HG03025 (cell line): ENCODE measurements at regions not wholly inside any gene's neighbourhood (a gene's known extent, or its start where the extent isn't known, plus 50 kb on each side); places are given as distances from the start of the nearest gene placed in this dataset.
"Not testable (repeated sequence)": the region's sequence is repeated elsewhere in the genome, so short reads cannot be mapped to it uniquely, and the experiment has no call there.

ENCODE experiments used
- ATAC-seq: cut with Tn5 transposase; IDR thresholded peaks from one replicate; pipeline ENCODE4 v1.9.1; 2021; ENCODE audit warnings: mild to moderate bottlenecking, moderate library complexity; ENCODE audit not compliant: unreplicated experiment, low FRiP score

DNA sequence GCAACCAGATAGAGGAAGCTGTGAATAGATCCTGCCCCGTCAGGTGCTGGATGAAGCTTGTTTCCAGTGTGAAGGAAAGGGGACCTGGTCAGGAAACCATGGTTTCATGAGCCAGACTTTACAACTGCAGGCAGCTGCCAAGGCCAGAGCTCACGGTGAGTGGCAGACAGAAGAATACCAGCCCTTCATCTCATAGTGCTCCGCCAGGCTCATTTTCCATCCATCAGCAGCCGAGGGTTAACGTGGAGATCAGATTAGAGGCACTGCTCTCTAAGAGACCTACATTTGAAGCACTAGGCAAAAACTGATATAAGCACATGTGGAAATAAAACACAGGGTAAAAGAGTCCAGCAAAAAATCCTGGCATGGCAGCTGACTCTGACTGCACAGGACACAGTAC, 172.4 kb downstream of the CD24 start:
- no peak for ATAC-seq

GRCh38 chr6:106801256-106801655, 171.9 kb downstream of the QRSL1 start:
- no peak for ATAC-seq

GRCh38 chr6:106800379-106800778, 171.0 kb downstream of the QRSL1 start:
- ATAC-seq = no peak

DNA sequence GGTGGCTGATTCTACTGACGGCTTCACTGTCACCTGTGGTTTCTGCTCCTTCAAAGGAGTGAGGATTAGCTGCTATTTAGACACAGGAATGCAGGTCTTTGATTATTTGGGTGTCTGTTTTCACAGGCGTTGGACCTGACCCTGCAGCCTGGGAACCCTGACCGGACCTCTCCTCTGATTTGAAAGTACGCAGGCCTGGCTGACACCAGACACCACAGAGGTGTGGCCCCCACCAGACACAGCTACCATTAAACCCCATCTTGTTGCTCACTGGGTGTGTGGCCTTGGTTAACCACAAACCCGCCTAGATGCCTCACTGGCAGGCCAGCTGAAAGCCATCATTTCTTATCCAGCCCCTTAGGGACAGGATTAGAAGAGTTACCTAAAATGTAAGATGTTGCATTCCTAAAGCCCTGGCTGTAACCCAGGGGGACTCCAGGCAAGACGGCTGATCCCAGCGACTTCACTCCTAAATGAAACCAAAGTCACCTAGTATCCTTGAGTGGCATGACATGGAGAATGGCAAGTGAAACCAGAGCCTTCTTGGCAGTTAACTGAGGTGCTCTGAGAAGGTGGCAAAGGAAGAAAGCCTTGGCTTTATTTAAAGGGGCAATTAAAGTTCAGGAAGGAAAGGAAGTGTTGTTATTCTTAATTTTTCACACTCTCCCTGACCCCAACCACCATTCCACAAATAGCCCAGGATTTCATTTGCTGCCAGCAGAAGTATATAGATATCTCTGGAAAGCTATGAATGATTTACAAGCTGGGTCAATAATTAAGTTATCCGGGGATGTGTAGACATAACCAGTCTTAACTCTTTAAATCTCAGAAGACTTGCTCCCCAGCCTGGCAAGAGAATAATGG, 169.9 kb downstream of the QRSL1 start:
- no peak for ATAC-seq

- no peak for ATAC-seq
Measured at GRCh38 chr6:106797186-106797585, 167.8 kb downstream of the QRSL1 start.

GRCh38 chr6:106796781-106797180, 167.4 kb downstream of the QRSL1 start:
- ATAC-seq = no peak

DNA sequence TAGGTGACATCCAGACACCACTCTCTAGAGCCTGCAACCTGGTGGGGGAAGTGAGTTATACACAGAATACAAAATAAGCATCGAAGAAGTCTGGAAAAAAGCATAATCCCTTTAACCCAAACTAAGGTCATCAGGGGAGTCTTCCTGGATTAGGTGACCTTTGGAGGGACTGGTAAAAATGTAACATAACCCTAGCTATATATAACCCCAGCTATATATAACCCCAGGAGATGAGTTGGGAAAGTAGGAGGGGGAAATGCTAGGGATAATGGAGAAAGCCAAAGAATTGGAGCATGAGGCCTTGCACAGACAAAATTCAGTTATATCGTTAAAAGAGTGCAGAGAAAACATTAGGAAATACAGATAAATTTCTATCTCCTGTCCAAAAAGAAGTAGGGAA, 164.8 kb downstream of the QRSL1 start:
- no peak for ATAC-seq

DNA sequence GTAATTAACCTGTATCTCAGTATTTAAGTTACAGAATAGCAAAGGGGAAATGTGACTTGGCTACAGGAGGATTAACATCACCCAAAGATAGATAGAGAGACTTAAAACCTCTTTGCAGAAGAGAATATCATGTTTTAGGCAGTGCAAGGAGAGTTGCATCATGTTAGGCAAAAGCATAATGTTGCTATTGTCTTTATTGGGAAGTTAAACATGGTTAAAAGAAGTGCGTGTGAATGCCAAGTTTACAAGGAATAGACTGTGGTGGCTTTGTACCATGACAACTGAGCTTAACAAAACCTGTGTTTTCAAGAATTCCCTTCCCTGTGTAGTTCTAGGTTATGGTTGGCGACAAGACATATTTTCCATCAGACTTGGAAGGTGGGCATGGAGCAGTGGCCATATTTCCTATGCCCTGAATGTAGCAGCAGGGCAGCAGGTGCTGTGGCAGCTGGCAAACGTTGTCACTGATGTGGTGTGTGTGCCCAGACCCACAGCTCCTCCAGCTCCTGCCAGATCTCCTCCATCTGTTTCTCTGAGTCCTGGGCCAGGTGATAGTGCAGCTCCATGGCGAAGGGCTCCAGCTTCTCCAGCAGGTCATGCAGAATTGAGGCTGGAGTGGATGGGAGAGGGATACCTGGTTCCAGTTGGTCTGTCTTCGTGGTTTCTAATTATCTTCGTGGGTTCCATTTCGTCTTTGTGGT, 163.3 kb downstream of the QRSL1 start:
- no peak for ATAC-seq

DNA sequence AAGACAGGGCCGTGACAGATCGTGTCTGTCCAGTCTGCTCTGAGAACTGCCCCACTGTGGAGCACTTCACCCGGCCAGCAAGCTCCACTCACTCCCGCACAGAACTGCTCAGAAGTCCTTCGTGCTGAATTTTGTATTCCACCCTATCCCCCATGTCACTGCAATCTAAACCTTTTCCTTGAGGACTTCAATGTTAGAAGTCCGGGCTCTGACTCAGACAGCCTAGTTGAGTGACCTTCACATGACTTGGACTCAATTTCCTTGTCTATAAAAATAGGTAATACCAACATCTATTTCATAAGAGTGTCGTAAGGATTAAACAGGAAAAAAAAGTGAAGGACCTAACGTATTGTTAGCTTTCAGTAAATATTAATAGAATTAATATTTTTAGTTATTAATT, 161.6 kb downstream of the QRSL1 start:
- no peak for ATAC-seq

GRCh38 chr6:106790149-106790770, 160.9 kb downstream of the QRSL1 start:
- ATAC-seq = no peak

- no peak for ATAC-seq
Measured at GRCh38 chr6:106789428-106790148, 160.2 kb downstream of the QRSL1 start.

DNA sequence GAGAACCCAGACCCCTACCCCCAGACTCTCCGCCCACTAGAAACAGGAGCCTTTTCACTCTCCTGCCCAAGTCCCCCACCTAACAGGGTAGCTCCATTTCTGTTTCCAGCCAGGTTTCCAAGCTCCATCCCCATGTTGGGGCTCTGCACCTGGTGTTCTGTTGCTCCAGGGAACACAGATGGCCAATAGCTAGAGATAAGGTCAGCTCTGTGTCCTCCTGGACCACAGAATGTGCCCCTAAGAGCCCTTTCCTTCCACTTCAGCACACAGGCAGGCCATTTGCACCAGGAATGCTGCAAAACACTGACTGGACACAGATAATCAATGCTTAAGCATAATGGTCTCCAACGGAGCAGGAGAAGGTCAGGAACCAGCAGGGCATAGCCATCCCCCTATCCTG, 159.4 kb downstream of the QRSL1 start:
- no peak for ATAC-seq

DNA sequence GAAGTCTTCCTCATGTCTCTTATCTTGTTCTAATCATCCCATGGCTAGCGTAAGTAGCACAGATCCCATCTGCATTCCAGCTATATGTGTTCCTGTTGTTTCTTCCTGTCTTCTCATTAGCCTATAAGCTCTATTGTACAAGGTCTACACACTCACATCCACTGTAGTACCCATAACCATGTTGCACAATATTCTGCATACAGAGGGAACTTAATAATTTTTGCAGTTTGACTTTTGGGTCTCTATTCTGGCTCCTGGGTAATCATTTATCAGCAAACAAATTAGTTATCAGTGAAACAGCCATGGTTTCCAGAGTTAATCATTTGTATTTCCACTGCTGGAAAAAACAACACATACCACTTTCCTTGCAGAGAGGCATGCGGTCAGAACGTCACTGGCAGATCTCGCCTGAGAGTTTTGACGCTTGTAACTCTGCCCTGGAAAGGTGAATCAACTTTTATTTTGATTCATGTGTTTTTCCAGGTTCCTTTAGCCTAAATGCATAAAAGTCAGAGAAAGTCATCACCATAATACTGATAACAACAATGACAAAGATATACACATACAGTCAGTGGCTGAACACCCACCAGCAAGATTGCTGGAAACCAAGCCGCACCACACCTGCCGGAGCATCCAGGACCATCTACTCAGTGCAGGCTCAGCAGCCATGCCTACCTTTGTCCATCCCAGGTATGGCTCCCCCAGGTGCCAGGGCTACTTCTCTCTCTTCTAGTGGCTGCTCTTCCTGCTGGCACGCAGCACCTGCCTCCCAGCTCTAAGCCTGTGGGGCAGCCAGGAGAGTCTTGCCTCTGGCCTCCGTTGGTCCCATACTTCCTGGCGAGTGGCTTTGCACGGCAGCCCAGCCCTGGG, 158.2 kb downstream of the QRSL1 start:
- ATAC-seq = no peak

DNA sequence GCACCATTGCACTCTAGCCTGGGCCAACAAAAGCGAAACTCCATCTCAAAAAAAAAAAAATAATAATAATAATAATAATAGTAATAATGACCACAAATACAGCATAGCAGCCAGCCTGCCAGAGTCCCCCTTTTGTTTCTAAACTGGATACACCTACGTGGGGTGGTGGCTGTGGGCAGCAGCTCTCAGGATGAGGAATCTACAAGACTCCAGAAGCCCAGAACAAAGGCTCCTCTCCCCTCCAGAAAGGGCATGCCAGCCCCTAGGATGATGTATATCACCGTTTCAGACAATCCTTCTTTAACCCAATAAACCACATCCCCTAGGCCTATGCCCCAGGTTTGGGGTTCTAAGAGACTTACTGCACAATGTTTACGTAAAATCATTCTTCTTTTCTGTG, 155.9 kb downstream of the QRSL1 start:
- ATAC-seq = no peak

DNA sequence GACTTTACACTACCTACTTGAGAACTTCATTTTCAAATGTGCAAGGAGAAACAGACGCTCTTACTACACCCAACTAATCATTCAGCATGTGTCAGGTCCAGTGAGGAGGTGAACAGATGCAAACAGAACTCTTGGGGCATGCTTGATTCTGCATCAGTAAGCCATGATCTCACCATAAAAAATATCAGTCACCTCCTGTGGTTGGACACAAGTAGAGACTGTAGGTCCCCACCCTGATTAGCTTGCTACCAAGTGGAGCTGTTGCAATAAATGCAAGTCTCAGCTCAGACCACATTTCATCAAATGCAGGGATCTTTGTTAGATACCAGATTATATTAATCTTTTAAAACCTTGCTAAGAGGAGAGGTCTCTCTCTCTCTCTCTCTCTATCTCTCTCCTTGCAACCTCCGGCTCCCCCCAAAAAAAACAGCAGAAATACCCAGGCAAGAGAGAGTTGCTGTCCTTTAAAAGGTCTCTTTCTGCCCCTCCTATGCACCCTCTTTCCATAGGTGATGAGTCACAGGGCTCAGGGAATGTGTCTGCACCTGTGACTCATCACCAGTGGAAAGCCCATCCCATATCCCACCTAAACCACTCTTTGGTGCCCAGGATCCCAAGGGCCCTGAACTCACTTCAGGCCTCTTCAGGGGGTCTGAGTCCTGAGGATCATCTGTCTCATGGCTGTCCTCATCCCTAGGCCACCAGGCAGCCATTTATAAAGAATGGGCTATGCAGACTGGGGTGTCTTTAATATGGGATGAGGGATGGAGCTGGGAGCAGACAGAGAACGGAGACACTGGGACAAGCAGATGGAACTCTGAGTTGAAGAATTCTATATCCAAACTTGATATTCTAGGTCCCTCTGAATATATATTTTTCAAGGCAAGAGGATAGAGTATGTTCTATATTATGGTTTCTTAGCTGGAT, 154.5 kb downstream of the QRSL1 start:
- no peak for ATAC-seq

GRCh38 chr6:106782536-106783285, 153.3 kb downstream of the QRSL1 start:
- no peak for ATAC-seq

- ATAC-seq = not testable (repeated sequence)
Measured at GRCh38 chr6:106779552-106779951, 150.2 kb downstream of the QRSL1 start.

- no peak for ATAC-seq
Measured at GRCh38 chr6:106778943-106779342, 149.6 kb downstream of the QRSL1 start.
